ENCODE measurements at regions not wholly inside any gene's neighbourhood (a gene's known extent, or its start where the extent isn't known, plus 50 kb on each side); places are given as distances from the start of the nearest gene placed in this dataset.

DNA sequence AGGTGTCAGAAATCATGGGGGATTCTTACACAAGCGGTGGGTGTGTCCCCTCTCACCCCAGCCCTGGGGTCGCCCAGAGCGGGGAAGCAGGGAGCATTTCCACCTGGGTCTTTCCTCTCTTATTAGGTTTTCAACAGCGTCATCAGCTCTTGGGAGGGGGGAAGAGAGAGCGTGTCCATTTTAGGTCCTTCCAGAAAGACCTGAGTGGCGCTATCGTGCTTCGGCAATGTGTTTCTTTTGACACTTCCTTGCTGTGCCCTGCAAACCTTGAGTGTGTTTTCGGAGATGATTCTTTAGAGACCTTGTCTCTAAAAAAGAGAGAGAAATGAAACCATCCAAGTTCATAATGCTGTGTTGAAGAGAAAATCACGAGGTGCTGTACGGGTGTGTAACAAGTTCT, 86.9 kb upstream of the PITRM1 start:
- TF ChIP-seq POLR2AphosphoS5 (IDR thresholded peaks at IDR 0.05) (no peak), POLR2A (IDR thresholded peaks at IDR 0.05) (no peak)
- TF ChIP-seq, protein P1, sequence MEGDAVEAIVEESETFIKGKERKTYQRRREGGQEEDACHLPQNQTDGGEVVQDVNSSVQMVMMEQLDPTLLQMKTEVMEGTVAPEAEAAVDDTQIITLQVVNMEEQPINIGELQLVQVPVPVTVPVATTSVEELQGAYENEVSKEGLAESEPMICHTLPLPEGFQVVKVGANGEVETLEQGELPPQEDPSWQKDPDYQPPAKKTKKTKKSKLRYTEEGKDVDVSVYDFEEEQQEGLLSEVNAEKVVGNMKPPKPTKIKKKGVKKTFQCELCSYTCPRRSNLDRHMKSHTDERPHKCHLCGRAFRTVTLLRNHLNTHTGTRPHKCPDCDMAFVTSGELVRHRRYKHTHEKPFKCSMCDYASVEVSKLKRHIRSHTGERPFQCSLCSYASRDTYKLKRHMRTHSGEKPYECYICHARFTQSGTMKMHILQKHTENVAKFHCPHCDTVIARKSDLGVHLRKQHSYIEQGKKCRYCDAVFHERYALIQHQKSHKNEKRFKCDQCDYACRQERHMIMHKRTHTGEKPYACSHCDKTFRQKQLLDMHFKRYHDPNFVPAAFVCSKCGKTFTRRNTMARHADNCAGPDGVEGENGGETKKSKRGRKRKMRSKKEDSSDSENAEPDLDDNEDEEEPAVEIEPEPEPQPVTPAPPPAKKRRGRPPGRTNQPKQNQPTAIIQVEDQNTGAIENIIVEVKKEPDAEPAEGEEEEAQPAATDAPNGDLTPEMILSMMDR (IDR thresholded peaks at IDR 0.05): no peak

Data from transverse colon (tissue), 4 donors.